HCT116 (cell line): ENCODE measurements at regions not wholly inside any gene's neighbourhood (a gene's known extent, or its start where the extent isn't known, plus 50 kb on each side); places are given as distances from the start of the nearest gene placed in this dataset.

Experiments
- ATAC-seq: fragments of 200-7000 bp; cut with Tn5 transposase; 2 replicates; pipeline ENCODE4 v1.9.1; 2020; ENCODE audit warnings: mild to moderate bottlenecking, moderate library complexity
- BruUV-seq: library from RNA; stranded (reverse); fragments of 400-500 nt; replicated peaks from 2 replicates; lab custom pipeline; 2021; lab: Mats Ljungman, UMichigan
- CTCF ChIA-PET: fragments of 300-600 bp; sonication (Branson Sonifier 250); formaldehyde crosslinking; loops from one replicate; lab custom pipeline; 2021; ENCODE audit warnings: antibody characterized with exemption; lab: Charles Lee
- POLR2A ChIA-PET: fragments of 300-600, 350-600 bp; sonication (Branson Sonifier 250); formaldehyde crosslinking; loops from one replicate; lab custom pipeline; 2021; ENCODE audit warnings: antibody characterized with exemption; lab: Charles Lee
- RAD21 ChIA-PET, 2 experiments: fragments of 300-600 bp; sonication (Branson Sonifier 250); formaldehyde crosslinking; loops; one replicate each; lab custom pipeline; 2023; ENCODE audit warnings: low total read pairs in 2 of 2; ENCODE audit not compliant: uncharacterized antibody in 2 of 2, unreplicated experiment in 2 of 2, low non-redundant PET in 1 of 2; lab: Charles Lee
- DNase-seq: peaks from one replicate; pipeline ENCODE4 v3.0.0-alpha.2; 2010; ENCODE audit warnings: low read depth, low spot score
- H2AFZ ChIP-seq: fragments of 200-600 bp; shearing (Covaris generic), sonication (generic); 2 replicates; pipeline ENCODE4 v1.6.1; 2017; ENCODE audit warnings: low read depth, mixed run types, mixed read lengths, antibody characterized with exemption, low read length; ENCODE audit not compliant: poor library complexity, severe bottlenecking
- H3K27ac ChIP-seq: 2 replicates; pipeline ENCODE4 v1.5.1; 2012; ENCODE audit warnings: low read depth, low read length
- H3K27me3 ChIP-seq: fragments of 200-600 bp; sonication (generic); 2 replicates; pipeline ENCODE4 v1.6.1; 2016; ENCODE audit warnings: mixed run types, low read length, mixed read lengths; ENCODE audit not compliant: insufficient read depth
- H3K36me3 ChIP-seq, 2 experiments: fragments of 200-500 bp in 1 of 2; fragments of 200-600 bp in 1 of 2; sonication (Bioruptor generic) in 1 of 2; sonication (generic) in 1 of 2; 2 replicates each; pipeline versions ENCODE4 v1.5.1 to v1.6.1; 2014 to 2016; ENCODE audit warnings: low read length in 2 of 2, inconsistent platforms in 1 of 2, mixed read lengths in 1 of 2, mixed run types in 1 of 2; ENCODE audit not compliant: insufficient read depth in 2 of 2, control insufficient read depth in 1 of 2
- H3K4me1 ChIP-seq, 2 experiments: fragments of 200-600 bp in 1 of 2; sonication (generic) in 1 of 2; 2 replicates each; pipeline versions ENCODE4 v1.5.1 to v1.6.1; 2012 to 2017; ENCODE audit warnings: low read length in 2 of 2, inconsistent platforms in 1 of 2, mild to moderate bottlenecking in 1 of 2, mixed read lengths in 1 of 2, mixed run types in 1 of 2, moderate library complexity in 1 of 2; ENCODE audit not compliant: insufficient read depth in 2 of 2, control insufficient read depth in 1 of 2
- H3K4me2 ChIP-seq: fragments of 200-600 bp; sonication (generic); 2 replicates; pipeline ENCODE4 v1.6.1; 2017; ENCODE audit warnings: mixed run types, low read length, mixed read lengths
- H3K4me3 ChIP-seq, 2 experiments: fragments of 200-600 bp in 1 of 2; sonication (generic) in 1 of 2; replicated peaks in 1 of 2; 2 replicates each; pipeline ENCODE4 v1.5.1; 2011 to 2016; ENCODE audit warnings: low read length in 2 of 2, control low read depth in 1 of 2, low read depth in 1 of 2, mild to moderate bottlenecking in 1 of 2, mixed read lengths in 1 of 2, mixed run types in 1 of 2
- H3K79me2 ChIP-seq: fragments of 200-600 bp; sonication (generic); 2 replicates; pipeline ENCODE4 v1.6.1; 2017; ENCODE audit warnings: mild to moderate bottlenecking, mixed run types, low read length, moderate library complexity, mixed read lengths; ENCODE audit not compliant: insufficient read depth
- H3K9ac ChIP-seq: fragments of 200-600 bp; sonication (generic); 2 replicates; pipeline ENCODE4 v1.6.1; 2016; ENCODE audit warnings: low read length, mixed read lengths
- H3K9me2 ChIP-seq: fragments of 200-600 bp; sonication (generic), shearing (Covaris generic); 2 replicates; pipeline ENCODE4 v1.6.1; 2017; ENCODE audit warnings: mixed run types, mild to moderate bottlenecking, moderate library complexity; ENCODE audit not compliant: insufficient read depth
- H3K9me3 ChIP-seq, 2 experiments: fragments of 200-500 bp in 1 of 2; fragments of 200-600 bp in 1 of 2; sonication (Bioruptor generic) in 1 of 2; sonication (generic) in 1 of 2; 2 replicates each; pipeline ENCODE4 v1.6.1; 2014 to 2017; ENCODE audit warnings: low read length in 2 of 2, mixed read lengths in 2 of 2, inconsistent platforms in 1 of 2, low read depth in 1 of 2, mild to moderate bottlenecking in 1 of 2, mixed run types in 1 of 2, moderate library complexity in 1 of 2; ENCODE audit not compliant: control insufficient read depth in 1 of 2, insufficient read depth in 1 of 2
- H4K20me1 ChIP-seq: fragments of 200-600 bp; sonication (generic), shearing (Covaris generic); 2 replicates; pipeline ENCODE4 v1.6.1; 2017; ENCODE audit warnings: mixed run types, mild to moderate bottlenecking, moderate library complexity; ENCODE audit not compliant: insufficient read depth
- CEBPB ChIP-seq: IDR thresholded peaks from 2 replicates; pipeline ENCODE4 v1.6.1; 2012; ENCODE audit warnings: low read depth
- CTCF ChIP-seq, 3 experiments: fragments of 200-600 bp in 1 of 3; sonication (generic) in 1 of 3; IDR thresholded peaks in 2 of 3; conservative IDR thresholded peaks in 1 of 3; 2 replicates each; pipeline ENCODE4 v1.5.1; 2012 to 2017; ENCODE audit warnings: low read depth in 2 of 3, low read length in 2 of 3, antibody characterized with exemption in 1 of 3, borderline replicate concordance in 1 of 3, control low read depth in 1 of 3, mild to moderate bottlenecking in 1 of 3, mixed read lengths in 1 of 3, mixed run types in 1 of 3, moderate library complexity in 1 of 3; ENCODE audit not compliant: insufficient read depth in 1 of 3
- EZH2phosphoT487 ChIP-seq: fragments of 200-600 bp; IDR thresholded peaks from 2 replicates; pipeline ENCODE4 v1.6.1; 2018; ENCODE audit warnings: antibody characterized with exemption, borderline replicate concordance
- RAD21 ChIP-seq: IDR thresholded peaks from 2 replicates; pipeline ENCODE4 v1.6.1; 2012; ENCODE audit warnings: low read depth, mild to moderate bottlenecking
- REST ChIP-seq: IDR thresholded peaks from 2 replicates; pipeline ENCODE4 v1.6.1; 2012; ENCODE audit warnings: low read depth
- YY1 ChIP-seq: IDR thresholded peaks from 2 replicates; pipeline ENCODE4 v1.6.1; 2011; ENCODE audit warnings: low read length, low read depth, moderate library complexity, mild to moderate bottlenecking; ENCODE audit not compliant: insufficient replicate concordance; ENCODE audit errors: extremely low read depth
- intact Hi-C: fragments of 100-400 bp; cut with micrococcal nuclease; formaldehyde crosslinking; loops from 2 replicates; pipeline ENCODE4 v1.10.0; 2022

- Histone ChIP-seq H2AFZ (no peak overlapping the region), H3K9me3 (no peaks in the 10 kb centered on the region), H3K4me2 (no peak overlapping the region), H3K9ac (no peak overlapping the region), H3K27ac (no peak overlapping the region), H3K36me3 (no peaks in the 10 kb centered on the region), H4K20me1 (no peaks in the 10 kb centered on the region), H3K4me1 (no peaks in the 10 kb centered on the region), H3K9me2 (no peaks in the 10 kb centered on the region), H3K4me3 (no peak overlapping the region), H3K79me2 (no peaks in the 10 kb centered on the region), H3K27me3 (no peaks in the 10 kb centered on the region)
- DNase-seq (no peak), ATAC-seq (peak; percentile 73)
- no TSS peak for BruUV-seq
- POLR2A ChIA-PET = no interaction called here
- RAD21 ChIA-PET = no interaction called here
- CTCF ChIA-PET = no interaction called here
- intact Hi-C loops = loop anchor here (1.0 kb wide), 1 partner anchor 213 kb away; no protein-coding TSS in a partner anchor
- TF ChIP-seq CTCF (IDR thresholded peaks at IDR 0.05 in 2 of 3, conservative IDR thresholded peaks at IDR 0.05 in 1 of 3; ENCODE audit: borderline replicate concordance in 1 of 3, insufficient read depth in 1 of 3, low read depth in 2 of 3, low read length in 2 of 3) (peak in 2 of 3 experiments; percentile 29 to 34; a peak in 3 of 6 replicates), REST (no peak), EZH2phosphoT487 (no peak), CEBPB (no peak), YY1 (no peak), RAD21 (peak; percentile 64)
These were observed 68.1 kb upstream of the FZD7 start for GRCh38 chr2:201965550-201965949.
